Activated CD8-positive, alpha-beta T cell treated with anti-CD3 and anti-CD28 coated beads for 36 hours (primary cell): ENCODE measurements at regions not wholly inside any gene's neighbourhood (a gene's known extent, or its start where the extent isn't known, plus 50 kb on each side); places are given as distances from the start of the nearest gene placed in this dataset.
"Not testable (repeated sequence)": the region's sequence is repeated elsewhere in the genome, so short reads cannot be mapped to it uniquely, and the experiment has no call there.

Experiments
- ATAC-seq: fragments of 200-7000 bp; cut with Tn5 transposase; one replicate; pipeline ENCODE4 v1.10.0; 2021; ENCODE audit warnings: mild to moderate bottlenecking, moderate library complexity
- CTCF ChIA-PET: fragments of 350-600 bp; sonication (Branson Sonifier 250); formaldehyde crosslinking; loops from one replicate; lab custom pipeline; 2021; ENCODE audit warnings: antibody characterized with exemption; lab: Charles Lee
- POLR2A ChIA-PET: fragments of 350-600 bp; sonication (Branson Sonifier 250); formaldehyde crosslinking; loops from one replicate; lab custom pipeline; 2021; ENCODE audit warnings: antibody characterized with exemption; lab: Charles Lee
- DNase-seq: peaks from one replicate; pipeline ENCODE4 v3.0.0-alpha.2; 2020
- H3K27ac Mint-ChIP-seq: one replicate; pipeline ENCODE4 v1.8.0; 2021; ENCODE audit warnings: mild to moderate bottlenecking, mixed read lengths
- H3K27me3 Mint-ChIP-seq: one replicate; pipeline ENCODE4 v1.8.0; 2021; ENCODE audit warnings: mixed read lengths
- H3K36me3 Mint-ChIP-seq: one replicate; pipeline ENCODE4 v1.8.0; 2021; ENCODE audit warnings: low read depth, mixed read lengths
- H3K4me1 Mint-ChIP-seq: one replicate; pipeline ENCODE4 v1.8.0; 2021; ENCODE audit warnings: low read depth, mixed read lengths
- H3K4me3 Mint-ChIP-seq: one replicate; pipeline ENCODE4 v1.8.0; 2021; ENCODE audit warnings: mild to moderate bottlenecking, moderate library complexity, mixed read lengths
- H3K9me3 Mint-ChIP-seq: one replicate; pipeline ENCODE4 v1.8.0; 2021; ENCODE audit warnings: mixed read lengths
- intact Hi-C: fragments of 100-400 bp; cut with micrococcal nuclease; formaldehyde crosslinking; loops from one replicate; pipeline ENCODE4 v1.10.0; 2022

DNA sequence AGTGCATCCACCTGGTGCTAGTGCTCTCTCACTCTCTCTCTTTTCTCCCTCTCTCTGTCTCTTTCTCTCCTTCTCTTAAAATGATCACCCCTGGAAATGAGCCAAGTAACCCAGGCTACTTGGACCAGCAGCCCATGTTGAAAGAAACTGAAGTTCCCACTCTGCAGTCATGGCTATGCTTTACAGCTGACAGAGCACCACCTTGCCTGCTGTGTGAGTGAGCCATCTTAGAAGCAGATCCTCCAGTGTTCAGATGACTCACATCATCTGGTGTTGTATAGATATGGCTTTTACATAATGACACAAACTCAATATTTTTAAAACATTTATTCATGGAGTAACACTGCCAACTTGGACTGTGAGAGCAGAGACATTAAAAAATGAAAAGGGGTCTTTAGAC, 779.1 kb downstream of the TTLL7 start:
- H3K27ac Mint-ChIP-seq, intact Hi-C loops, DNase-seq, POLR2A ChIA-PET, H3K4me3 Mint-ChIP-seq, H3K4me1 Mint-ChIP-seq, CTCF ChIA-PET, H3K9me3 Mint-ChIP-seq, ATAC-seq, H3K27me3 Mint-ChIP-seq, H3K36me3 Mint-ChIP-seq: not testable (repeated sequence)

DNA sequence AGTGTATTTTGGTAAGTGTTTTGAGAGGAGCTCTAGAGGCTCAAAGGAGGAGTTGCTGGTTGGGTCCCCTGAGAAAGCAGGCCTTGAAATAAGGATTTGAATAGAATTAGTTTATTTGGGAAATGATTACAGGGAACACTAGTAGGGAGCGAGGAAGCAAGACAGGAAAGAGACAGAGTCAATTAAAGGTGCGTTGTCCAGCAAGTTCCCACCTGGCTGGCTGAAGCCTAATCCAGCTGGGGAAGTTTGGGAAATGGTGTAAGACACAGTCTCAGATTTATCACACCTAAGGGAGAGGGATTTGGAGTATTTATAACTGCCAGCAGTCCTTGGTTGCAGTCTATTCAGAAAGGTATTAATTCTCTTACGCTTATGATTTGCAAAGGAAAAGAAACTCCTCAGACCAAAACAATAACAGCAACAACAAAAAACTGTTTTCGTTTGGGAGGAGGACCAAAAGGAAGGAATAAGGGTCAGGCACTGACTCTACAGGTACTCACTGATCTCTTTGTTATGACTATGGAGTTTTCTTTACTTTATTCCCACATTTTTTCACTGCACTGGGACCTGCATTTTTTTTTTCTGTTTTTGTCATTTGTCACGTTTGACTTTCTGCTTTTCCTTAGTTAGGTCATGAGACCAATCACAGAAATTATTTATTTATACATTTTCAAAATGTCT, 780.8 kb downstream of the TTLL7 start:
- intact Hi-C loops, H3K4me3 Mint-ChIP-seq, H3K27ac Mint-ChIP-seq, H3K27me3 Mint-ChIP-seq, DNase-seq, POLR2A ChIA-PET, H3K4me1 Mint-ChIP-seq, ATAC-seq, H3K36me3 Mint-ChIP-seq, H3K9me3 Mint-ChIP-seq, CTCF ChIA-PET: not testable (repeated sequence)

- intact Hi-C loops, POLR2A ChIA-PET, H3K27ac Mint-ChIP-seq, ATAC-seq, H3K27me3 Mint-ChIP-seq, H3K4me1 Mint-ChIP-seq, H3K36me3 Mint-ChIP-seq, H3K9me3 Mint-ChIP-seq, H3K4me3 Mint-ChIP-seq, DNase-seq, CTCF ChIA-PET: not testable (repeated sequence)
These were observed 784.6 kb downstream of the TTLL7 start for GRCh38 chr1:83214317-83214716.

DNA sequence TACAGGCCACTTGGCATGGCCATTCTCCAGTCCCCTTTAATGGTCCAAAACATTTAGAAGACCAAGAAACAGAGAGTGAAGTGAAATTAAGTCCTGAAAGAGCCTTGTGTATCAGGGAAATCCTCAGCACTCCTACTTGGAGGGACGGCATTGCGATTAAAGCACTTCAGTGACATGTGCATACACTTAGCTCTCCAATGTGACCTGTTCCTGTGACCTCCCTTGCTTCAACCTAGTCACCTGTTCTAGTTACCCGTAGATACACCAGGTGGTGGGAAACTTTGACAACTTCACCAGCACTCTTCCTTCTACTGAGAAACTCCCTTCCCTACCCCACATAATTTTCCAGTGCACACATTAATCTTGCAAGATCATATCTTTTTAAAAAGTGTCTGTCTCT, 785.3 kb downstream of the TTLL7 start:
- CTCF ChIA-PET, intact Hi-C loops, H3K27me3 Mint-ChIP-seq, POLR2A ChIA-PET, H3K36me3 Mint-ChIP-seq, H3K4me3 Mint-ChIP-seq, H3K27ac Mint-ChIP-seq, DNase-seq, H3K4me1 Mint-ChIP-seq, H3K9me3 Mint-ChIP-seq, ATAC-seq: not testable (repeated sequence)

DNA sequence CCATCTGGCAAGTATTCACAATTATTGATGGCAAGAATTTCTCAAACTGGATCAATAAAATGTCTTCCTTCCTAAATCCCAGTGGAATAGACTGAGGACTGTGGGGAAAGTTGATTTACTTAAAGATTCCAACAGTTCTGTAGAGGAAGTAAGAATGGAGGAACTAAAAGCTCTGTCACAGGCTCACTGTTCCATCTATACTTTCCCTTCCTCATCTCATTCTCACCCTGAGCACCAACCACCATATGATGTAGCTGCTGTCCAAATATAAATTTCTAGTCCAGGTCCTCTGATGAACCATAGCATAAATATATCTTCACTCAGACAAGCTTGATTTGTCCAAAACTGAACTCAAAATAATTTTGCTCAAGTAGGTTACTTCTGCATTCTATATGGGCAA, 786.9 kb downstream of the TTLL7 start:
- H3K9me3 Mint-ChIP-seq, CTCF ChIA-PET, intact Hi-C loops, H3K4me3 Mint-ChIP-seq, DNase-seq, H3K27ac Mint-ChIP-seq, H3K27me3 Mint-ChIP-seq, H3K4me1 Mint-ChIP-seq, H3K36me3 Mint-ChIP-seq, ATAC-seq: not testable (repeated sequence)
- POLR2A ChIA-PET, result interaction anchor here (0.6 kb wide), 1 partner anchor 13 kb away, joined by 3 read pairs; no protein-coding TSS in a partner anchor

DNA sequence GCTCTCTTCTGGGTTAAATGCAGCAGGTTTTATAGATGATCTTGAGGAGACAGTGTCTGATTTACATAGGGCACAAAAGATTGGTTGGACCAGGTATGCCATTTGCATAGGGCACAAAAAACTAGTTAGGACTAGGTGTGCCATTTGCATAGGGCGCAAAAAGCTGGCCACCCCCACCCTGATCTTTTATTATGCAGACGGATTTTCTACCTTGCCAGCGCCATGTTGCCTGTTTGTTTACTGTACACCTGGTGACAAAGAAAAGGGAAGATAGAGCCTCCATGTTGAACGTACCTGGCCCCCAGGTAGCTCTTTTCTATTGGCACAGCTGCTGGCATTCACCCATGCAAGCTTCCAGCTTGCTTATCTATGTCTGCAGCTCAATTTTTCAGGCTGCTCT, 790.4 kb downstream of the TTLL7 start:
- POLR2A ChIA-PET, H3K4me3 Mint-ChIP-seq, H3K27ac Mint-ChIP-seq, CTCF ChIA-PET, H3K4me1 Mint-ChIP-seq, H3K27me3 Mint-ChIP-seq, H3K9me3 Mint-ChIP-seq, intact Hi-C loops, ATAC-seq, DNase-seq, H3K36me3 Mint-ChIP-seq: not testable (repeated sequence)

GRCh38 chr1:83194610-83195009, 804.3 kb downstream of the TTLL7 start:
- H3K36me3 Mint-ChIP-seq, intact Hi-C loops, DNase-seq, H3K27me3 Mint-ChIP-seq, ATAC-seq, H3K9me3 Mint-ChIP-seq, POLR2A ChIA-PET, H3K4me1 Mint-ChIP-seq, H3K4me3 Mint-ChIP-seq, H3K27ac Mint-ChIP-seq, CTCF ChIA-PET: not testable (repeated sequence)

DNA sequence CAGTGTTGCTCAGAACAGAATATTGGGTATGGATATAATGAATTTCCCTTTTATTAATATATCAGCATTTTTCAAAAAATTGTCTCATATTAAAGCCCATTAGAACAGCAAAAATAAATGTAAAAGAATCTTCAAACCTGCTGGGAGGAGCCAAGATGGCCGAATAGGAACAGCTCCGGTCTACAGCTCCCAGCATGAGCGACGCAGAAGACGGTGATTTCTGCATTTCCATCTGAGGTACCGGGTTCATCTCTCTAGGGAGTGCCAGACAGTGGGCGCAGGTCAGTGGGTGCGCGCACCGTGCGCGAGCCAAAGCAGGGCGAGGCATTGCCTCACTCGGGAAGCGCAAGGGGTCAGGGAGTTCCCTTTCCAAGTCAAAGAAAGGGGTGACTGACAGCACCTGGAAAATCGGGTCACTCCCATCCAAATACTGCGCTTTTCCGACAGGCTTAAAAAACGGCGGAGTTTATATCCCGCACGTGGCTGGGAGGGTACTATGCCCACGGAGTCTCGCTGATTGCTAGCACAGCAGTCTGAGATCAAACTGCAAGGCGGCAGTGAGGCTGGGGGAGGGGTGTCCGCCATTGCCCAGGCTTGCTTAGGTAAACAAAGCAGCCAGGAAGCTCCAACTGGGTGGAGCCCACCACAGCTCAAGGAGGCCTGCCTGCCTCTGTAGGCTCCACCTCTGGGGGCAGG, 816.8 kb downstream of the TTLL7 start:
- H3K36me3 Mint-ChIP-seq, H3K4me1 Mint-ChIP-seq, H3K27me3 Mint-ChIP-seq, H3K4me3 Mint-ChIP-seq, POLR2A ChIA-PET, CTCF ChIA-PET, intact Hi-C loops, DNase-seq, ATAC-seq, H3K27ac Mint-ChIP-seq, H3K9me3 Mint-ChIP-seq: not testable (repeated sequence)

DNA sequence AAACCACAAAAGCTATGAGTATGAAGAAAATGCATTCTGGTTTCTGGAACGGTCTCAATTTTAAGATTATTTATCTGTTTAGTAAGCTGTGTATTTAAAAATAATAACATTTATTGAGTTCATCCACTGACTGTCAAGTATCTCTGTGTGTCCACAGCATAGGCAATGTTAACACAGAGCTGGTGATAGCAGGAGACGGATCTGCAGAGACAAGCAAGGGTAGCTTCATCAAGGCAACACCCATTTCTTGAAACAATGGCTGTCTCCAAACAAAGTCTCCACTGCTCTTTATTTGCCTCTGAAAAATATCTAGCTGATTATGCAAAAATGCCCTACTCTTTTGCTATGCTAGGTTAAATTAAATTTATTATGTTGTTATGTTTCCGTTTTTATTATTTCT, 818.3 kb downstream of the TTLL7 start:
- POLR2A ChIA-PET, H3K4me3 Mint-ChIP-seq, H3K9me3 Mint-ChIP-seq, CTCF ChIA-PET, H3K36me3 Mint-ChIP-seq, H3K27me3 Mint-ChIP-seq, H3K4me1 Mint-ChIP-seq, H3K27ac Mint-ChIP-seq, ATAC-seq, DNase-seq, intact Hi-C loops: not testable (repeated sequence)

- H3K27me3 Mint-ChIP-seq, H3K4me1 Mint-ChIP-seq, POLR2A ChIA-PET, H3K27ac Mint-ChIP-seq, DNase-seq, intact Hi-C loops, H3K36me3 Mint-ChIP-seq, H3K9me3 Mint-ChIP-seq, ATAC-seq, CTCF ChIA-PET, H3K4me3 Mint-ChIP-seq: not testable (repeated sequence)
These were observed 831.3 kb downstream of the TTLL7 start for GRCh38 chr1:83167634-83168033.

DNA sequence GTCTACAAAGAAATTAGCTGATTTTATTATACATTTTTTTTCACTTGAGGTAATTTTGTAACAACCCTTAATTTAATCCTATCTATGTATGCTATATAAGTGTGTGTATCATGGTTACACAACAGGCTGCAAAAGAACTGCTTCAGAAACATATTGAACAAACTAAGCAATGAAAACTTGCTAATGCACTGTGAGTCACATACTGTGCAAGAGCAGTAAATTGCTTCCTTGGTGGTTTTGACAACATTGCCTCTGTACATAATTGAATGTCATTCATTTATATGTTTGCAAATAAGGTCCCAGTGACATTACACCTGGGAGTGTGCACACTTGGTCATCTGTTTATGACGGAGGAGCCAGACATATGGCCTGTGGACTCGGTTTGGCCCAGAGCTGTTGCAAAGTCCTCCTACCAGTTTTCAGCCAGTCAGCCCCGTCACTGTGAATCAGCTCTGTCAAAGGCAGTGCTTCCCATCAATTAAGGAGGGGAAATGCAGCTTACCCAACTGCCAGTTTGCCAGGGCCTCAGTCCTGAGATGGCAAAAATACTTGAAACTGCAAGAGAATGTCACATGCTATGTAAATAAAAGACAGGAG, 835.0 kb downstream of the TTLL7 start:
- H3K4me1 Mint-ChIP-seq, POLR2A ChIA-PET, H3K9me3 Mint-ChIP-seq, H3K27me3 Mint-ChIP-seq, H3K36me3 Mint-ChIP-seq, H3K4me3 Mint-ChIP-seq, H3K27ac Mint-ChIP-seq, DNase-seq, intact Hi-C loops, ATAC-seq, CTCF ChIA-PET: not testable (repeated sequence)

DNA sequence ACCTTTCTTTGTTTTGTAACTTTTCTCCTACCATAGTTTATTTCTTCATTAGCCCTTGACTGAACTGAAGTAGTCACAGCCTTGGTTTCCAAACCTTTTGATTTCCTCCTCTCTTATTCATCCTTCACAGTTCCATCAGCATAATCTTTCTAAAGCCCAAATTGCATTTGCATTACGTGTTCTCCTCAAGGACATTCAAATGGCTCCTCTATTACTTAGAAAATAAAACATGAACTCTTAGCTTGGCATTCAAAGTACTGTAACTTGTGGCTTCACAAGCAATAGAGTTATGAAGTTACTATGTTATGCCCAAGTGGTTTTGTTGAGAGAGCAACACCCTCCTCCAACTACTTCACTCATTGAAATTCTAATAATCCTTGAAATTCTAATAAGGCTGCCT, 840.0 kb downstream of the TTLL7 start:
- H3K4me3 Mint-ChIP-seq, ATAC-seq, H3K4me1 Mint-ChIP-seq, H3K36me3 Mint-ChIP-seq, H3K9me3 Mint-ChIP-seq, DNase-seq, POLR2A ChIA-PET, CTCF ChIA-PET, intact Hi-C loops, H3K27me3 Mint-ChIP-seq, H3K27ac Mint-ChIP-seq: not testable (repeated sequence)
